GM18505 (cell line): ENCODE measurements at regions not wholly inside any gene's neighbourhood (a gene's known extent, or its start where the extent isn't known, plus 50 kb on each side); places are given as distances from the start of the nearest gene placed in this dataset.

Source experiments
- ATAC-seq: cut with Tn5 transposase; IDR thresholded peaks from one replicate; pipeline ENCODE4 v1.9.1; 2021; ENCODE audit not compliant: unreplicated experiment
- POLR2A ChIP-seq: IDR thresholded peaks from 4 replicates; pipeline ENCODE4 v1.6.1; 2011; ENCODE audit warnings: borderline replicate concordance; ENCODE audit not compliant: insufficient read depth, insufficient read length; ENCODE audit errors: extremely low read depth

- ATAC-seq = no peak
- no peak for TF ChIP-seq POLR2A
Measured at GRCh38 chr6:112839525-112839961, 492.4 kb downstream of the RFPL4B start.

DNA sequence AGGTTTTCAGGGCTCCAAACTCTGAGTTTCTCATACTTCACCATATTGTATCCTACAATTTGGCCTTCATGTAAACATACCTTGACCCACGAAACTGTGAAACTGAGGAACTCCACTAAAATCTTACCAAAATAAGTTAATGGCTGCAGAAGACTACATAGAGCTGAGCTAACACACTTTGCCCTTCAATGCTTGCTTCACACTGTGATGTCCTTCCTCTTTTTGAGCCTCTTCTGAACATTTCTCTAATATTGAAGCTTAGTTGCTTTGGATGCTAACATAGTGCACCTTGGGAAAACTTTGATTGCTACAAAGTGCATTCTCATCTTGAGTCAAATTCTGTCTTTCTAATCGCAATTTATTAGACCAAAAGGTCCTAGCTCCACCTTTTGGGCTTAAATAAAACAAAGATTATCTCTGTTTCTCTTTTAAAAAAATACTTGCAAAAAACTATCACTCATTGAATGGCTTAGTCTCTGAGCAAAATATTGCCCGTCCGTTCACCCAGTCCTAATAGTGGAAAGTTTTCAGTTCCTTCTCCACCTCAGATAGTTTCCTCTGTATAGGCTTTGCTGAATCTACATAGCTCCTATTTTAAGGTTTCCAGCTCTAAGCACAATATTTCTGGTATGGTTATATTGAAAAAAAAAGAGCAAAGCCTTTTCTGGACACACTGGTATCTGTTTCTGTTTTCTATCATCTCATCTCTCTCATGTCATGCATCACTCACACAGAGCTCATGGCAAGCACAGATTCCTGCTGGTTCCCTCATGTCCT, 494.6 kb downstream of the RFPL4B start:
- ATAC-seq = peak; percentile 66
- TF ChIP-seq POLR2A = no peak

GRCh38 chr6:112842330-112842685, 495.2 kb downstream of the RFPL4B start:
- peak; percentile 17 for ATAC-seq

GRCh38 chr6:112846681-112847080, 499.6 kb downstream of the RFPL4B start:
- no peak for TF ChIP-seq POLR2A
- ATAC-seq = no peak

More at GRCh38 chr6:112842330-112842685, 495.2 kb downstream of the RFPL4B start:
- TF ChIP-seq POLR2A = no peak

DNA sequence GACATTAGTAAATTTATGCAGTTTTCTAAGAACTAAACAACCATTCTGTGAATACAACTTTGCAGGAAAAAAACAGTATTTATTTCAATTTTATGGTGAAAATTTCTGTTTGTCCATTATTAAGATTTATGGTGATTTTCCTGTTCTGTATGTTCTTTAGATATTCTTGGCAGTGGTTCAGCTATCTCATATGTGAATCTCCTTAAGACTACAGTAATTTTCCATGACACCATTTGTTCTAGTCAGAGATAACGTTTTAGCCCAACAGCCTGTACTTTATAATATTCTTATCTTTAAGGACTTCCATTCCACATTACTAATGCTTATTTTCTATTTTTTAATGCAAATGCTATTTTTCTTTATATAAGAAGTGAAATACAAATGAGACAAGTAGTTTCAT, 504.0 kb downstream of the RFPL4B start:
- TF ChIP-seq POLR2A = no peak

DNA sequence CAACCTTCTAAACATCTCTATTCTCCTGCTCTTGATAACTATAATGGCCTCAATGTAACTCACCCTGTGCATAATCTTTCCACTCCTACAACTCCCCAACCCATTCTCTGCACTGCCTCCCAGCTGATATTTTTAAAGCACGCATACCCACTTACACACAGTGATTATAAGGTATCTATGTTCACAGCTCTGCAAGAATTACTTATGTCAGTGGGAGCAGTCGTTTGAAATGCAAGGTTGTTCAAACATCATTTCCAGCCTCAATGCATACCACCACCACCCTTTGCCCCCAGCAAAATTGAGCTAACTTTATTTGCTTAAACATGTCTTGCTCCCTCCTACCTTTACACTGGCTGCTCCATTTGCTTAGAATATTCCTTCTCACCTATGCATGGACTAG, 506.0 kb downstream of the RFPL4B start:
- TF ChIP-seq POLR2A = no peak
- ATAC-seq = no peak

More for the DNA sequence above, 504.0 kb downstream of the RFPL4B start:
- ATAC-seq = no peak

- ATAC-seq = no peak
- TF ChIP-seq POLR2A = no peak
Measured at GRCh38 chr6:112863753-112864152, 516.6 kb downstream of the RFPL4B start.

DNA sequence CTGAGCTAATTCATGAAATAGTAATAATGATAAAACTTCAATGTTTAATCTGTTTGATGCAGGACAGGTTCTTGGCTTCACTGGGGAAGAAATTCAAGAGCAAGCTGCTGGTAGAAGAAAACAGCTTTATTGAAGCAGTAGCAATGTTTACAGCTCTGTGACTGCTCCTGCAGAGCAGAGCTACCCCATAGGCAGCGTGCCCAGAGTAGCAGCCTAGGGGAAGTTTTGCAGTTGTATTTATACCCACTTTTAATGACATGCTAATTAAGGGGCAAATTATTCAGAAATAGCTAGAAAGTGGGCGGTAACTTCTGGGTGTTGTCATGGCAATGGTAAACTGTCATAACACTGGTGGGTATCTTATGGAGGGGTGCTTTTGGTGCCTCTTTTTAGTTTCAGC, 518.0 kb downstream of the RFPL4B start:
- TF ChIP-seq POLR2A = no peak
- no peak for ATAC-seq

GRCh38 chr6:112874881-112875280, 527.8 kb downstream of the RFPL4B start:
- TF ChIP-seq POLR2A = no peak

GRCh38 chr6:112877134-112878100, 530.3 kb downstream of the RFPL4B start:
- ATAC-seq = no peak
- TF ChIP-seq POLR2A = no peak

More at GRCh38 chr6:112874881-112875280, 527.8 kb downstream of the RFPL4B start:
- no peak for ATAC-seq

DNA sequence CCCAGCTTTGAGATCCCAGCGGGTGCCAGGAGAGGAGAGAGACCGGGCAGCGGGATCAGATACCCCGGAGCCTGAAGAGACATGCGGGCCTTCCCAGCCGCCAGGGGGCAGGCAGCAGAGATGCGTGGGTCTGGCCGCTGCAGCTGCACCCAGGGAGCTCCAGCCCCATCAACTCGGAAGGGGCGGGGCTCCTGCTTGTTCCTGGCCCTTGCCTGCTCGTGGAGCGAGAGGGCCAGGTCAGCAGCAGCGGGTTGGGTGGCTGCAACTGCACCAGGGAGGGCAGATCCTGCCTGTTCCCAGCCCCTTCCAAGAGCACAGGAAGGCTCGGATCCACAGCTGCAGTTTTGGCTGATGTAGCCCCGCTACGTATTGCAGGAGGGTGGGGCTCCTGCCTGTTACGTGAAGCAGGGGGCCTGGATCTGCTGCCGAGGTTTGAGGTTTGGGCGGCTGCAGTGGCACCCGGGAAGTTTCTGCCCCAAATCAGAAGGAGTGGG, 532.8 kb downstream of the RFPL4B start:
- no peak for TF ChIP-seq POLR2A
- ATAC-seq = no peak

GRCh38 chr6:112881027-112881426, 533.9 kb downstream of the RFPL4B start:
- TF ChIP-seq POLR2A = no peak
- ATAC-seq = no peak
